Choroid plexus epithelial cell (primary cell): ENCODE measurements at regions not wholly inside any gene's neighbourhood (a gene's known extent, or its start where the extent isn't known, plus 50 kb on each side); places are given as distances from the start of the nearest gene placed in this dataset.

Source experiments
- DNase-seq: peaks from one replicate; pipeline ENCODE4 v3.0.0-alpha.2; 2010; ENCODE audit warnings: low read depth
- H3K4me3 ChIP-seq: 2 replicates; pipeline ENCODE4 v1.5.1; 2011; ENCODE audit warnings: low read depth, mild to moderate bottlenecking, control low read depth, low read length, moderate library complexity
- CTCF ChIP-seq: conservative IDR thresholded peaks from 2 replicates; pipeline ENCODE4 v1.5.1; 2011; ENCODE audit warnings: low read depth, mild to moderate bottlenecking, control low read depth, inconsistent platforms, low read length, moderate library complexity

GRCh38 chr19:41495589-41495988, 52.6 kb downstream of the ERICH4 start:
- no peak overlapping the region for H3K4me3 ChIP-seq
- TF ChIP-seq CTCF: no peak
- no peak for DNase-seq

GRCh38 chr19:41499899-41500298, 56.9 kb downstream of the ERICH4 start:
- no peak for TF ChIP-seq CTCF
- no peak for DNase-seq
- H3K4me3 ChIP-seq: no peak overlapping the region

GRCh38 chr19:41500443-41500842, 57.5 kb downstream of the ERICH4 start:
- DNase-seq: no peak
- TF ChIP-seq CTCF: no peak
- H3K4me3 ChIP-seq: no peak overlapping the region

- no peak overlapping the region for H3K4me3 ChIP-seq
- TF ChIP-seq CTCF: no peak
- no peak for DNase-seq
These were observed 58.9 kb downstream of the ERICH4 start for GRCh38 chr19:41501854-41502253.

- TF ChIP-seq CTCF: no peak
- H3K4me3 ChIP-seq: no peak overlapping the region
- DNase-seq: no peak
These were observed 62.1 kb downstream of the ERICH4 start for GRCh38 chr19:41505105-41505504.

GRCh38 chr19:41510484-41510883, 65.5 kb upstream of the CEACAM21 start:
- no peak for TF ChIP-seq CTCF
- DNase-seq: no peak
- H3K4me3 ChIP-seq: no peak overlapping the region

- H3K4me3 ChIP-seq: no peak overlapping the region
- DNase-seq: no peak
- no peak for TF ChIP-seq CTCF
These were observed 64.3 kb upstream of the CEACAM21 start for GRCh38 chr19:41511628-41512027.
